ENCODE measurements at regions not wholly inside any gene's neighbourhood (a gene's known extent, or its start where the extent isn't known, plus 50 kb on each side); places are given as distances from the start of the nearest gene placed in this dataset.
A peak's percentile ranks its signal among the peaks of the same experiment; 100 is the strongest.

DNA sequence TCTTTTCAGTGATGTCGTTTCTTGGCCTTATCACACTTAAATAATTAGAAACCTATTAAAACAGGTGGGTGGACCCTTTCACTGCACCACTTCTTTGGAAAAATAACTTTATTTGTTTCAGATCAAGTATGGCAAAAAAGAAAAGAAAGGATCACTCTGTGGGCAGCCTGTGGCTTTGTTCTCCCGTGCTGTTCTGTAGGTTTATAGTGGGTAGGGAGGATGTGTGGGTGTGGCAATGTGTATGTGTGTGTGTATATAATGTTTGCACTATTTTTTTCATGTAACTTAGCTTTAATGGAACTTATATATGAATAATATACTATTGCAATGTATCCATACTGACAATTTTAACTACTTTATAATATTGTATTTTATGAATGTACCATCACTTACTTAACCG lies 85.9 kb downstream of the ACTBL2 start:
- Histone ChIP-seq H3K4me3 (ENCODE audit: low read length in 2 of 2) (no peak overlapping the region), H3K27ac (ENCODE audit: low read length) (no peak overlapping the region), H3K4me1 (ENCODE audit: control insufficient read depth, insufficient read depth, low read length) (no peaks in the 10 kb centered on the region), H3K27me3 (ENCODE audit: control insufficient read depth in 1 of 2, insufficient read depth in 2 of 2, low read length in 2 of 2) (no peaks in the 10 kb centered on the region), H3K9me3 (ENCODE audit: control insufficient read depth in 2 of 2, low read length in 2 of 2) (no peaks in the 10 kb centered on the region), H3K36me3 (ENCODE audit: control insufficient read depth in 2 of 2, insufficient read depth in 2 of 2, low read length in 2 of 2) (no peaks in the 10 kb centered on the region), H3K9ac (ENCODE audit: low read length in 2 of 2) (no peak overlapping the region)

DNA sequence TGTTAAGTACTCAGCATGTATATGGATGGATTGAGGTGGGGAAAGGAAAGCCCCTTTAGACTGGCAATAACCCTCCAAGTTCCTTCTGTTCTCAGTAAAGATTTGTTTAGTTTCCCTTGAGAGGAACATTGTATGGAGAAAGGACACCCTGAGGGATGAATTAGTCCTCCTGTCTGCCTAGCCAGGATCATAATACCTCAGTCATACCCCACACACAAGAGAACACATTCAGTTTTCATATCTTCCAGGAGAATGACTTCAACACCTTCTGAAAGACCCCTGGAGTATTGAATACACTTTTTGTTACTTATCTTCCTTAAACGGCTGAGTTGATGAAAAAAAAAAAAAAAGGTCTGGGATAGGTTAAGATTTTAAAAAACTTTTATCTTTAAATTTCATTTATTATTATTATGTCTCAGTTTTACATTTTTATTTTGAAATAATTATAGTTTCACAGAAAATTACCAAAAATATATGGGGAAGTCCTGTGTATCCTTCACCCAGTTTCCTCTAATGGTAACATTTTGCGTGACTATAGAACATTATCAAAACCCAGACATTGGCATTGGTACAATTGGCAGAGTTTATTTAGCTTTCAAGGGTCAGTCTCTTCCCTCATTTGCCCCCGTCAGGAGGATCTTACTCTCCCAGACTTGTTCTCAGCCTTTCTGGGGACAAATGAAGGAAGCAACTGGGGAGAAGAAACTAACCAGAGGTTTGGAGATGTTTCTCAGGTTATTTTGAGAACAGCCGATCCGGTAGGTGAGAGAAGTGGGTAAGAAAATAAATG lies 88.0 kb downstream of the ACTBL2 start:
- H3K27me3 ChIP-seq (ENCODE audit: control insufficient read depth in 1 of 2, insufficient read depth in 2 of 2, low read length in 2 of 2): no peaks in the 10 kb centered on the region
- no peak overlapping the region for H3K9ac ChIP-seq (ENCODE audit: low read length in 2 of 2)
- H3K9me3 ChIP-seq (ENCODE audit: control insufficient read depth in 2 of 2, low read length in 2 of 2): no peaks in the 10 kb centered on the region
- no peak overlapping the region for H3K27ac ChIP-seq (ENCODE audit: low read length)
- H3K4me3 ChIP-seq (ENCODE audit: low read length in 2 of 2): no peak overlapping the region
- no peaks in the 10 kb centered on the region for H3K36me3 ChIP-seq (ENCODE audit: control insufficient read depth in 2 of 2, insufficient read depth in 2 of 2, low read length in 2 of 2)
- no peaks in the 10 kb centered on the region for H3K4me1 ChIP-seq (ENCODE audit: control insufficient read depth, insufficient read depth, low read length)

DNA sequence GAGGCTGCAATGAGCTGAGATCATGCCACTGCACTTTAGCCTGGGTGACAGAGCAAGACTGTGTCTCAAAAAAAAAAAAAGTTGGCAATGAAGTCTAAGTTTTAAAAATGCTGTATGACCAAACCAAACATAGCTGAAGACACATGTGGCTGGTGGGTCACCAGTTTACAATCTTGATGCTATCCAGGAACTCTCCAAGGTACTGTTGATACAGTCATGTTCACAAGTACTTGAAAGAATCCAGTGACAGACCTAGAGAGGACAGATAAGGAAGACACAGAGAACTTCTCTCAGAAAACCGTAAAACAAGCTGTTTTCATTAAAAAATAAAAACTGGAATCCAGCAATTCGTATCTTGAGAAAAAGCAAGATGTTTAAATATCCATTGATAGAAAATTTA lies 95.7 kb downstream of the ACTBL2 start:
- Histone ChIP-seq H3K4me3 (ENCODE audit: low read length in 2 of 2) (no peak overlapping the region), H3K27ac (ENCODE audit: low read length) (no peak overlapping the region), H3K9ac (ENCODE audit: low read length in 2 of 2) (no peak overlapping the region), H3K4me1 (ENCODE audit: control insufficient read depth, insufficient read depth, low read length) (peaks cover 3% of the 10 kb centered on the region), H3K36me3 (ENCODE audit: control insufficient read depth in 2 of 2, insufficient read depth in 2 of 2, low read length in 2 of 2) (no peaks in the 10 kb centered on the region), H3K27me3 (ENCODE audit: control insufficient read depth in 1 of 2, insufficient read depth in 2 of 2, low read length in 2 of 2) (no peaks in the 10 kb centered on the region), H3K9me3 (ENCODE audit: control insufficient read depth in 2 of 2, low read length in 2 of 2) (peaks cover 0 to 4% of the 10 kb centered on the region in 2 donors)

DNA sequence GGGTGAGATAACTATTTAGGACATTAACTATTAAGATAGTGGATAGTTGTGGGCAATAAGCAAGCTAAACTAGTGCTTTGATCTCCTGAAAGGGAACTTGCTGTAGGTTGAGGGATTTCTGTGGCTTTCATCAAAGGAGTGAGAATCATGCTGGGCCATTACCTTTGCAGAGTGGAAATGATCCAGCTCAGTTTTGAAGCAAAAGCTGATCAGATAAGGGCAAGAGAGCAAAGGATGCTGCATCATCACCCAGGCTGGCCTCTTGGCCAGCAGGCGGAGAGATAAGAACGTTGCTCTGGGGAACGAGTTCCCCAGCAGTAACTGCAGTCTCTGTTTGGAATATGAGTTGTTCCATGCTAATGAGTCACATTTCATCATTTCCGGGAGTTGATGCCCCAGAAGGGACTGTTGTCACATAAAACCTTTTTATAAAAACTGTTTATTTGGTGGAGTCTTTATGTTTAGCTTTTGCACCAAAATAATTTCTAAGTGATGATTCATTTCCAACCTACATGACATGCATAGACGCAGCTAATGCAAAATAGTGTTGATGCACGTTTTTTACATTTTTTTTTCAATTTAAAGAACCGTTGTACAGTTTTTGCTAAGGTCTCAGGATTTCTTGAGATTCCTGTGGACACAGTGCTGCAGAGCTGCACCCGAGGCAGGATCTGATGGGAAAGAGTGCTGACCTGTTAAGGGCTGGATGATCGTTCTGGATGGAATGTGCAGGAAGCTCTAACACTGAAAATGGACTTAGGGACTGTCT lies 99.3 kb downstream of the ACTBL2 start:
- Histone ChIP-seq H3K36me3 (ENCODE audit: control insufficient read depth in 2 of 2, insufficient read depth in 2 of 2, low read length in 2 of 2) (no peaks in the 10 kb centered on the region), H3K27ac (ENCODE audit: low read length) (no peak overlapping the region), H3K27me3 (ENCODE audit: control insufficient read depth in 1 of 2, insufficient read depth in 2 of 2, low read length in 2 of 2) (no peaks in the 10 kb centered on the region), H3K4me3 (ENCODE audit: low read length in 2 of 2) (peak overlapping the region in 1 of 2 donors; percentile 8), H3K9me3 (ENCODE audit: control insufficient read depth in 2 of 2, low read length in 2 of 2) (peaks cover 0 to 4% of the 10 kb centered on the region in 2 donors), H3K4me1 (ENCODE audit: control insufficient read depth, insufficient read depth, low read length) (peaks cover 3% of the 10 kb centered on the region), H3K9ac (ENCODE audit: low read length in 2 of 2) (no peak overlapping the region)

DNA sequence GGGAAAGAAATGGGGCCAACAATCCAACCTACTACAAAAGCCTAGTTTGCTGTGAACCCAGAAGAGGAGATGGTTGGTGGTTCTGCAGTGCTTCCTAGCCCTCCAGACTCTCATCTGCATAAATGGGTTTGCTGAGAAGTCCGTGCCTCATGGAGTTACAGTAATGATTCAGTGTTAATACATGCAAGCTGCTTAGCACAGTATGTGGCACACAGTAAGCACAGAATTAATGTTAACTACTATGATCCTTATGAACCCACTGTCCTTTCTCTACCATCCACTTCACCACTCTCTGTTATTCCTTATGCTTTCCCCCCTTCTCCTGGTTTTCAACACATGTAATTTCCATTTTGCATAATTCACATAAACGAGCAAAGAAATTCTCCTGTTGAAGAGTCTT lies 100.0 kb downstream of the ACTBL2 start:
- Histone ChIP-seq H3K27ac (ENCODE audit: low read length) (no peak overlapping the region), H3K4me1 (ENCODE audit: control insufficient read depth, insufficient read depth, low read length) (peaks cover 3% of the 10 kb centered on the region), H3K4me3 (ENCODE audit: low read length in 2 of 2) (no peak overlapping the region), H3K9ac (ENCODE audit: low read length in 2 of 2) (no peak overlapping the region), H3K36me3 (ENCODE audit: control insufficient read depth in 2 of 2, insufficient read depth in 2 of 2, low read length in 2 of 2) (no peaks in the 10 kb centered on the region), H3K9me3 (ENCODE audit: control insufficient read depth in 2 of 2, low read length in 2 of 2) (peaks cover 0 to 4% of the 10 kb centered on the region in 2 donors), H3K27me3 (ENCODE audit: control insufficient read depth in 1 of 2, insufficient read depth in 2 of 2, low read length in 2 of 2) (no peaks in the 10 kb centered on the region)

DNA sequence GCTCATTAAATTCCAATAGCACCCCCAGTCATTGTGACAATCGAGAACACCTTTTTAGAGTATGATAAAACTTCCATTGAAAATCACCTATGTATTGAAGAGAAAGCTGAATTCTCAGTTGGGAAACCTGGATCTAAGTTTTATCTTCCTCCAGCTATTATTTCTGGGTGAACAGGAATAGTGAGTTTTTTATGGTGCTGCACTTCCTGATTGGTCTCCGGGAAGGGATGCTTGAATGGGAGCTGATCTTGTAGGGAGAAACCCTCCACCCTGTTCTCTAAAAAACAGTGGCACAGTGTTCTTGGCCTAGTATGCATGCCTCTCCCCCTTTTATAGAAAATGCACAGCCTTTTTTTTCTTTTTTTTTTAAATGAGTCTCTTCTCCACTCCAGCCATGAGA lies 112.2 kb downstream of the ACTBL2 start:
- Histone ChIP-seq H3K9me3 (ENCODE audit: control insufficient read depth in 2 of 2, low read length in 2 of 2) (no peaks in the 10 kb centered on the region), H3K4me3 (ENCODE audit: low read length in 2 of 2) (no peak overlapping the region), H3K4me1 (ENCODE audit: control insufficient read depth, insufficient read depth, low read length) (no peaks in the 10 kb centered on the region), H3K9ac (ENCODE audit: low read length in 2 of 2) (no peak overlapping the region), H3K27ac (ENCODE audit: low read length) (no peak overlapping the region), H3K27me3 (ENCODE audit: control insufficient read depth in 1 of 2, insufficient read depth in 2 of 2, low read length in 2 of 2) (peaks cover 0 to 2% of the 10 kb centered on the region in 2 donors), H3K36me3 (ENCODE audit: control insufficient read depth in 2 of 2, insufficient read depth in 2 of 2, low read length in 2 of 2) (no peaks in the 10 kb centered on the region)

DNA sequence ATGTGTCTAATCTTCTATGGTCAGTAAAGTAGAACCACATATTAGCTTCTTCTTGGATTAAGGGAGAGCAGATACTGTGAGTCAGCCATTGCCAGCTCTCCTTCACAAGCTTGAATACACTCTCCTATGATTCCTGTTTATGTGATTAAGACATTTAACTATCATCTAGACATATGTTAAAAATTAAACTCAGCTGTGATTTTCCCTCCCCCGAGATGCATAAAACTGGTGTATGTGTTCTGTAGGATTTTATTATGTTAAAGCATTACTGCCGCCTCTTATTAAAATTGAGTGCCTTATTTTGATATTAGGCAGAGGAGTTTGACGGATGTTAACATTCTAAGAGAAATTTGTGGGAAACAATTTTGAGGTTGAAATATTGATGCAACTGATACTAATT lies 114.6 kb downstream of the ACTBL2 start:
- Histone ChIP-seq H3K27me3 (ENCODE audit: control insufficient read depth in 1 of 2, insufficient read depth in 2 of 2, low read length in 2 of 2) (peaks cover 0 to 2% of the 10 kb centered on the region in 2 donors), H3K36me3 (ENCODE audit: control insufficient read depth in 2 of 2, insufficient read depth in 2 of 2, low read length in 2 of 2) (no peaks in the 10 kb centered on the region), H3K9ac (ENCODE audit: low read length in 2 of 2) (no peak overlapping the region), H3K9me3 (ENCODE audit: control insufficient read depth in 2 of 2, low read length in 2 of 2) (no peaks in the 10 kb centered on the region), H3K27ac (ENCODE audit: low read length) (no peak overlapping the region), H3K4me3 (ENCODE audit: low read length in 2 of 2) (no peak overlapping the region), H3K4me1 (ENCODE audit: control insufficient read depth, insufficient read depth, low read length) (no peaks in the 10 kb centered on the region)

DNA sequence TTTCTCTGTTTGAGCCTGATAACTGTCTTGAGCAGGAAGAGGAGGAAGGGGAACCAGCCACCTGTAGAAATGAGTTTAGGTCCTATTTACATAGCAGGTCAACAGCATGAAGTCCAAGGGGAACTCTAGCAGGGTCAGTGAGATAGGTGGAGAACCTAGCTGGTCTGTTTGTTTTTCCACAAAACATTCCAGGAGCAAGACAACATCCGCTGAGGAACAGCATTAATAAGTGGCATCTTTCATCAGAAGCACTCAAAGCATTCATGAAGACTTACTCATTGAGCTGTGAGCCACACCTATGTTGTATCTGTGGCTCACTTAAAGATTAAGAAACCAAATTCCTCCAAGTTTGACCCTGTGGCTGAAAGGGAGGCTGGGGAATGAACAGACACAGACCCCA lies 115.9 kb downstream of the ACTBL2 start:
- H3K27ac ChIP-seq (ENCODE audit: low read length): no peak overlapping the region

DNA sequence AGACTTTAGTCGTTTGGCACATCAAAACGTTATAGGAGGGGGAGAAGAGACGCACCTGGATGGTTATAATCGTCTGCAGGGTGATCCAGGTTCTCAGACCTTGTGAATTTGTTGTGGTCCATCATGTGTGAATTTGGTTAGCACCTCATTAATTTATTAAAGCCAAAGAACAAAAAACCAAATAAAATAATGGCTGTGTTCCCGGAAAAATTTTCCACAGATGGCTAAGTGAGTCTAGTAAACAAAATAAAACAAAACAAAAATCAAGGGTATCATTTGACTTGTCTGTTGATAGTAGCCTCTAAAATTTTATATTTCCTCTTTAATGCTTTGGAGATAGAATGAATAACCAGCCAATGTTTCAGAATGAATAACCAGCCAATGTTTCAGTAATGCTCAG lies 119.7 kb downstream of the ACTBL2 start:
- H3K36me3 ChIP-seq (ENCODE audit: control insufficient read depth in 2 of 2, insufficient read depth in 2 of 2, low read length in 2 of 2): no peaks in the 10 kb centered on the region
- H3K27ac ChIP-seq (ENCODE audit: low read length): no peak overlapping the region
- H3K9me3 ChIP-seq (ENCODE audit: control insufficient read depth in 2 of 2, low read length in 2 of 2): no peaks in the 10 kb centered on the region
- H3K27me3 ChIP-seq (ENCODE audit: control insufficient read depth in 1 of 2, insufficient read depth in 2 of 2, low read length in 2 of 2): peaks cover 0 to 2% of the 10 kb centered on the region in 2 donors
- no peak overlapping the region for H3K9ac ChIP-seq (ENCODE audit: low read length in 2 of 2)
- no peaks in the 10 kb centered on the region for H3K4me1 ChIP-seq (ENCODE audit: control insufficient read depth, insufficient read depth, low read length)
- H3K4me3 ChIP-seq (ENCODE audit: low read length in 2 of 2): no peak overlapping the region

More for the DNA sequence above, 115.9 kb downstream of the ACTBL2 start:
- no peaks in the 10 kb centered on the region for H3K4me1 ChIP-seq (ENCODE audit: control insufficient read depth, insufficient read depth, low read length)
- H3K9me3 ChIP-seq (ENCODE audit: control insufficient read depth in 2 of 2, low read length in 2 of 2): no peaks in the 10 kb centered on the region
- peaks cover 0 to 2% of the 10 kb centered on the region in 2 donors for H3K27me3 ChIP-seq (ENCODE audit: control insufficient read depth in 1 of 2, insufficient read depth in 2 of 2, low read length in 2 of 2)
- no peaks in the 10 kb centered on the region for H3K36me3 ChIP-seq (ENCODE audit: control insufficient read depth in 2 of 2, insufficient read depth in 2 of 2, low read length in 2 of 2)
- H3K9ac ChIP-seq (ENCODE audit: low read length in 2 of 2): no peak overlapping the region
- no peak overlapping the region for H3K4me3 ChIP-seq (ENCODE audit: low read length in 2 of 2)

DNA sequence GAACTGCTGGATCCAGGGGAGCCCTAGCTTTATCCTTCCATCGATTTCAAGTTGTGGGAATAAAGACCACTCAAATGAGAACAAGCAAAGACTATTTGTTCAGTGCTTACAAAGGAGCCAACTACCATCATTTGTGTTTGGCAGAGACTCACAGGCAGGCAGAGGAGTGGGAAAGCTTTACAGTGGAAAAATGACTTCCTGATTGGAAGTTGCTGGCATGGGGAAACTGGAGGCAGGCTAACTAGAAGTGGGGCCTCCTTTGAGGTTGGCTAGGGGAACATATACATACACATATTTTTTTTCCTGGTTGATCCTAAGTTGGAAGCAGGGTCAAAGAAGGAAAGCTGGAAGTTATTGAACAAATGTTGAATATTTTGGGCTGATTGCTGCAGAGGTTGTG lies 121.7 kb downstream of the ACTBL2 start:
- no peak overlapping the region for H3K9ac ChIP-seq (ENCODE audit: low read length in 2 of 2)
- no peaks in the 10 kb centered on the region for H3K36me3 ChIP-seq (ENCODE audit: control insufficient read depth in 2 of 2, insufficient read depth in 2 of 2, low read length in 2 of 2)
- no peak overlapping the region for H3K4me3 ChIP-seq (ENCODE audit: low read length in 2 of 2)
- no peak overlapping the region for H3K27ac ChIP-seq (ENCODE audit: low read length)
- H3K27me3 ChIP-seq (ENCODE audit: control insufficient read depth in 1 of 2, insufficient read depth in 2 of 2, low read length in 2 of 2): no peaks in the 10 kb centered on the region
- H3K4me1 ChIP-seq (ENCODE audit: control insufficient read depth, insufficient read depth, low read length): no peaks in the 10 kb centered on the region
- no peaks in the 10 kb centered on the region for H3K9me3 ChIP-seq (ENCODE audit: control insufficient read depth in 2 of 2, low read length in 2 of 2)

All from stomach smooth muscle (tissue), 2 donors.